ENCODE measurements at regions not wholly inside any gene's neighbourhood (a gene's known extent, or its start where the extent isn't known, plus 50 kb on each side); places are given as distances from the start of the nearest gene placed in this dataset.

DNA sequence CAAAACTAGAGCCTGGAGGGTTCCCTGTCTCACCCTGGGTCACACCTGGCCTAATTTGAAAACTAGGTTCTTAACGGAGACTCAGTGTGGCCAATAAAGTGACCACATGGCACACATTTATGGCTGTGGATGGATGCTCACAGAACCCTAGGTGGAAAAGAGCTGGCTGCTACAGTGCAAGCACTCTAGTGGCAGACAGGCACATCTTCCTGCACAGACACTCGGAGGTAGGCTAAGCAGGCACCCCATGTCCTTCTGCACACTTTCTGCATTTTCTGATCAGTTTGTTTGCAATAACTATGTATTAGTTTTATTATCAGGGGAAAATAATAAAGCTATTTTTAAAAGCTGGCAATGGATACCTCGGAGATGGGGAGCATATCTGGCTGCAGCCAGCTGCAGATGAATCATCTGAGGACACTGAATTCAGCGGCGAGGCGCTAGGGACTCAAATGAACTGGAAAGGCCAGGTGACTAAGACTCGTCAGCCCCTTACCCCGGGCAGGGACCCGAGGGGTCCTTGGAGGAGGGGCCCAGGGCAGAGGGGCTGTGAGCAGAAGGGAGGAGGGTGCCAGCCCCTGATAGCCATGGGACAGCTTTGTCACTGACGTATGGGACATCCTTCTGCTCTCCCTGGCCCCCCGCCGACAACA is 96.2 kb downstream of the OLFM1 start:
- Histone ChIP-seq H3K36me3 (no peaks in the 10 kb centered on the region), H3K27me3 (peaks cover 7% of the 10 kb centered on the region), H3K4me1 (peaks cover 8% of the 10 kb centered on the region), H3K4me3 (no peak overlapping the region), H3K9me3 (no peaks in the 10 kb centered on the region), H3K27ac (no peak overlapping the region)
- no peak for DNase-seq (ENCODE audit: extremely low spot score in 2 of 2)
- intact Hi-C loops (cut with DNase I) = no loop called here
- TF ChIP-seq POLR2A (IDR thresholded peaks at IDR 0.05) (no peak), POLR2AphosphoS5 (IDR thresholded peaks at IDR 0.05; ENCODE audit: insufficient read depth in 1 of 2, low read depth in 1 of 2) (no peak)
- TF ChIP-seq, protein P1, sequence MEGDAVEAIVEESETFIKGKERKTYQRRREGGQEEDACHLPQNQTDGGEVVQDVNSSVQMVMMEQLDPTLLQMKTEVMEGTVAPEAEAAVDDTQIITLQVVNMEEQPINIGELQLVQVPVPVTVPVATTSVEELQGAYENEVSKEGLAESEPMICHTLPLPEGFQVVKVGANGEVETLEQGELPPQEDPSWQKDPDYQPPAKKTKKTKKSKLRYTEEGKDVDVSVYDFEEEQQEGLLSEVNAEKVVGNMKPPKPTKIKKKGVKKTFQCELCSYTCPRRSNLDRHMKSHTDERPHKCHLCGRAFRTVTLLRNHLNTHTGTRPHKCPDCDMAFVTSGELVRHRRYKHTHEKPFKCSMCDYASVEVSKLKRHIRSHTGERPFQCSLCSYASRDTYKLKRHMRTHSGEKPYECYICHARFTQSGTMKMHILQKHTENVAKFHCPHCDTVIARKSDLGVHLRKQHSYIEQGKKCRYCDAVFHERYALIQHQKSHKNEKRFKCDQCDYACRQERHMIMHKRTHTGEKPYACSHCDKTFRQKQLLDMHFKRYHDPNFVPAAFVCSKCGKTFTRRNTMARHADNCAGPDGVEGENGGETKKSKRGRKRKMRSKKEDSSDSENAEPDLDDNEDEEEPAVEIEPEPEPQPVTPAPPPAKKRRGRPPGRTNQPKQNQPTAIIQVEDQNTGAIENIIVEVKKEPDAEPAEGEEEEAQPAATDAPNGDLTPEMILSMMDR (IDR thresholded peaks at IDR 0.05) = no peak

DNA sequence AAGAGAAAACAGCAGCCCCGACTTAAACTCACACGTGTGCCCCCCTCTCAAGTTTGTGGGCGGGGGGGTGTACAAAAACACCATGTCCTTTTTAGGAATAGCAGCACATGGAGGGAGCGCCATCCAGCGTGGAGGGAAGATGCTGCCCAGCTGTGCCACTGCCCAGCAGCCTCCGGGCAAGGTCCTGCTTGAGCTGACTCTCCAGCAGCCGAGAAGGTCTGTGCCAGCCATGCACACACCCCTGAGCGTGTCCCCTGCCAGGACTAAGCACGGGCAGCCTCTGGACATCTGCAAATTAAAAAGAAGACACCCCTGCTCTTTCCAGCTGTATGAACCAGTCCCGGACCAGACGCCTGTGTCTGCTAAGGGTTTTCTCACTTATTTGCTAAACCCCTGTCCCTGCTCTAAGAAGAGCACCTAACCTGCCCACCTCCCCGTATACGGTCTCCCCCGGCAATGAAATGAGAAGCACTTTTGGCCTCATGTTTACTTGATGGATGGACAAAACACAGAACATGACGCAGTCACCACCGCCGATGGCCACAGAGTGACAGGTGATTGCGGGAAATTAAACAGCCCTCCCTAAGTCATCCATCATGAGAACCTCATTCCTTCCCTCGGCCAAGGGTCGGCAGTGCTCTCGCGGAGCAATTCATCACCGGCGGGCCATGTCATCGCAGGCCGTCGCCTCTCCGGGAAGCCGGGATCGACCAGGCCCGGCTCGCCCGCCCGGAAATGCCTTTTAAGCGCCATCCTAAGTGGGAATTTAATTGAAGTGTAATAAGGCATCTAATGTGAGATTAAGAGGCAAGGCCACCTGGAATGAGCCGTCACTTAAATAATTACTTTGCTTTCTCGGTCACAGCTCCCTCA is 96.9 kb downstream of the OLFM1 start:
- no peak overlapping the region for H3K27ac ChIP-seq
- intact Hi-C loops (cut with DNase I) = no loop called here
- TF ChIP-seq POLR2AphosphoS5 (IDR thresholded peaks at IDR 0.05; ENCODE audit: insufficient read depth in 1 of 2, low read depth in 1 of 2) = no peak
- TF ChIP-seq, protein P1 (IDR thresholded peaks at IDR 0.05) = no peak
- no peak for TF ChIP-seq POLR2A (IDR thresholded peaks at IDR 0.05)
- H3K36me3 ChIP-seq = no peaks in the 10 kb centered on the region
- peaks cover 7% of the 10 kb centered on the region for H3K27me3 ChIP-seq
- DNase-seq (ENCODE audit: extremely low spot score in 2 of 2) = no peak
- no peaks in the 10 kb centered on the region for H3K9me3 ChIP-seq
- H3K4me1 ChIP-seq = peaks cover 8% of the 10 kb centered on the region
- no peak overlapping the region for H3K4me3 ChIP-seq

DNA sequence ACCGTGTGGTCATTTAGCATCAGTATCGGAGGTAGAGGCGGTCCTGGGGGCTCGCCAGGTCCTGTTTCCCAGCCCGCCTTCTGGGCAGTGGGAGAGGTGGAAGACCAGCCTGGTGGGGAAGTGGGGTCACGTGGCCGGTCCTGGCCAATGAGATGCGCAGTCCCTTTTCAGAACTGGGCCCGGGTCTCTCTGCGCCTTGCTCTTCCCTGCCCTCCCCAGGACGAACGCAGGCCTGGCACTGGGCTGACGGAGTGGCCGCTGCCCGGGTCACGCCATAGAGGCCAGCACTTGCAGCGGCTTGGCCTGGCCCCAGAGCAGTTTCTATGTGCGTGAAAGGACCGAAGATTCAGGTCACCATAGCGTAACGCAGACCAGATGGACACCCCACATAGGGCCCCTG is 97.6 kb downstream of the OLFM1 start:
- TF ChIP-seq, protein P1 (IDR thresholded peaks at IDR 0.05) = no peak
- no peak for TF ChIP-seq POLR2AphosphoS5 (IDR thresholded peaks at IDR 0.05; ENCODE audit: insufficient read depth in 1 of 2, low read depth in 1 of 2)
- no peak for TF ChIP-seq POLR2A (IDR thresholded peaks at IDR 0.05)
- no peak overlapping the region for H3K4me3 ChIP-seq
- intact Hi-C loops (cut with DNase I) = no loop called here
- no peaks in the 10 kb centered on the region for H3K9me3 ChIP-seq
- no peak overlapping the region for H3K27ac ChIP-seq
- H3K4me1 ChIP-seq = peaks cover 8% of the 10 kb centered on the region
- DNase-seq (ENCODE audit: extremely low spot score in 2 of 2) = no peak
- no peaks in the 10 kb centered on the region for H3K36me3 ChIP-seq
- H3K27me3 ChIP-seq = peaks cover 7% of the 10 kb centered on the region

DNA sequence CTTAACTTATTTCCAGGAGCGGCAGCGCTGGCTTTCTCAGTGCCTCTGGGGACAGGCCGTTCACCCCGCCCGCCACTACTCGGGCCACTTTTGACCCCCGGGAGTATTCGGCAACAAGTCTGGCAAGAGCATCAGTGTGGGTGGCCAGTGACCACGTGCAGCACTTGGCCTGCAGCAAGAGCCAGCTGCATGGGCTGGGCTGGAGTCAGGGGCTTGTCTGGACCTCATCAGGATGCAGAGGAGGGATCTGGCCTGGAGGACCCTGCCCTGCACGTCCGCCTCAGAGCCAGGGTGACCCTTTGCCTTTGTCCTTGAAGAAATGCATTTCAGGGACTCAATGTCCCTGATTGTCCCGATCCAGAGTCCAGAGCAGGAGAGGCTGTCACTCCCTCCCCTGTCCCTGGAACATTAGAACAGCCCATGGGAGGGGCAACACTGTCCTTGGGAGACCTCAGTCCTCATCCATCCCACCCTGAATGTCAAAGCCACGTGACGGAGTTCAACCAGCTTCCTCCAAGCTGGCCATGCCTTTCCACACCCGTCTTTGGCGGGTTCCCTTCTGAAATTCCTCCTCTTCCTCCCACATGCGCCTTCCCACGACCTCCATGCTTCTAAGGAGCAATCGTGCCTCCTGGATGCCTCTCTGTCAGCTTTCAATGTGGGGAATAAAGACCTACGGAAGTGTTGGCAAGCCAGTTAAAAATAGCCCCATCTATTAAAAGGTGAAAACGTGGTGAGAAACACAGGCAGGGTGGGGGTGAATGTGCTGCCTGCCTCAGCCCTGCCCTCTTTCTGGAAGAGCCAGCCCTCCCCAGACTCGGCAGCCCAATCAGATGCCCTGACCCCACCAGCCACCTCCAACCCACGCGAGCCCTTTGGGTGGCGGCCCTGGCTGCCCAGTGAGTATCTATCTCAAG is 99.0 kb downstream of the OLFM1 start:
- H3K36me3 ChIP-seq = no peaks in the 10 kb centered on the region
- H3K27ac ChIP-seq = no peak overlapping the region
- no peak for DNase-seq (ENCODE audit: extremely low spot score in 2 of 2)
- no peak overlapping the region for H3K4me3 ChIP-seq
- peaks cover 7% of the 10 kb centered on the region for H3K27me3 ChIP-seq
- intact Hi-C loops (cut with DNase I) = no loop called here
- no peaks in the 10 kb centered on the region for H3K9me3 ChIP-seq
- TF ChIP-seq POLR2AphosphoS5 (IDR thresholded peaks at IDR 0.05; ENCODE audit: insufficient read depth in 1 of 2, low read depth in 1 of 2) = no peak
- H3K4me1 ChIP-seq = peaks cover 8% of the 10 kb centered on the region

DNA sequence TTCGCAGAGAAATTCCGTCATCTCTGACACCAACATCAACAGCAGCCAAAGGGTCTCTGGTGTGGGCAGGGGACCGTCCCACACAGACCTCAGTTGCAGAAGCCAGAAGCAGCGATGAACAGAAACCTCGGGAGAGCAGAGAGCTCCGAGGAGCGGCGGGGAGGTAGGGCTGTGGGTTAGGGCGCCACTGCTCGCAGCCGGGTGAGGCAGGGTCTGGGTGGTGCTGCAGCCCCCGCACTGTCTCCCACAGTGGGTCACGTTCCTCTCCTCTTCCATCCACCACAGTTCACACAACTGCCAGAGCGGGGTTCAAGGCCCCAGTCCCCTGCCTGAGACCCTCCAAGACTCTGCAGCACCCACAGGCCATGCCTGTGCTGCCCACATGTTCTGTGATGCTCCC is 99.9 kb downstream of the OLFM1 start:
- no peak overlapping the region for H3K4me3 ChIP-seq
- H3K27me3 ChIP-seq = peaks cover 7% of the 10 kb centered on the region
- no peaks in the 10 kb centered on the region for H3K9me3 ChIP-seq
- DNase-seq (ENCODE audit: extremely low spot score in 2 of 2) = no peak
- peaks cover 8% of the 10 kb centered on the region for H3K4me1 ChIP-seq
- TF ChIP-seq POLR2AphosphoS5 (IDR thresholded peaks at IDR 0.05; ENCODE audit: insufficient read depth in 1 of 2, low read depth in 1 of 2) = no peak
- TF ChIP-seq, protein P1 (IDR thresholded peaks at IDR 0.05) = no peak
- no peak for TF ChIP-seq POLR2A (IDR thresholded peaks at IDR 0.05)
- H3K27ac ChIP-seq = no peak overlapping the region
- intact Hi-C loops (cut with DNase I) = no loop called here
- no peaks in the 10 kb centered on the region for H3K36me3 ChIP-seq

Data from vagina (tissue), 2 donors.